NCI-H69 (cell line): ENCODE measurements at regions not wholly inside any gene's neighbourhood (a gene's known extent, or its start where the extent isn't known, plus 50 kb on each side); places are given as distances from the start of the nearest gene placed in this dataset.

Source experiments
- DNase-seq: peaks from one replicate; lab custom pipeline; 2025; lab: John Stamatoyannopoulos, UW

GRCh38 chr1:170460001-170460400 lies 72.0 kb upstream of the GORAB start:
- no peak for DNase-seq

GRCh38 chr1:170460414-170461155 lies 71.4 kb upstream of the GORAB start:
- peak; percentile 73 for DNase-seq

- DNase-seq = peak; percentile 16
Measured at GRCh38 chr1:170461291-170461747, 70.6 kb upstream of the GORAB start.

GRCh38 chr1:170461762-170462384 lies 70.1 kb upstream of the GORAB start:
- DNase-seq = no peak

GRCh38 chr1:170470121-170470520 lies 61.8 kb upstream of the GORAB start:
- DNase-seq = no peak

- DNase-seq = no peak
Measured at GRCh38 chr1:170471398-170472053, 60.4 kb upstream of the GORAB start.

GRCh38 chr1:170481000-170481399 lies 51.0 kb upstream of the GORAB start:
- no peak for DNase-seq
